BE2C (cell line): ENCODE measurements at regions not wholly inside any gene's neighbourhood (a gene's known extent, or its start where the extent isn't known, plus 50 kb on each side); places are given as distances from the start of the nearest gene placed in this dataset.

ENCODE experiments used
- DNase-seq: peaks from one replicate; pipeline ENCODE4 v3.0.0-alpha.2; 2020
- H3K27me3 ChIP-seq: fragments of 250-450 bp; sonication (Bioruptor Pico); 2 replicates; pipeline ENCODE4 v1.5.1; 2020; ENCODE audit warnings: mild to moderate bottlenecking
- H3K36me3 ChIP-seq: fragments of 250-450 bp; sonication (Bioruptor Pico); 2 replicates; pipeline ENCODE4 v1.5.1; 2020; ENCODE audit warnings: mild to moderate bottlenecking
- H3K4me1 ChIP-seq: fragments of 250-450 bp; sonication (Bioruptor Pico); 2 replicates; pipeline ENCODE4 v1.5.1; 2020
- H3K4me3 ChIP-seq: 2 replicates; pipeline ENCODE4 v1.5.1; 2011; ENCODE audit warnings: low read depth, low read length
- H3K9me3 ChIP-seq: fragments of 250-450 bp; sonication (Bioruptor Pico); 2 replicates; pipeline ENCODE4 v1.5.1; 2020
- TF ChIP-seq, protein P1 (sequence below): IDR thresholded peaks from 2 replicates; pipeline ENCODE4 v1.5.1; 2012; ENCODE audit warnings: mild to moderate bottlenecking, low read depth, low read length

DNA sequence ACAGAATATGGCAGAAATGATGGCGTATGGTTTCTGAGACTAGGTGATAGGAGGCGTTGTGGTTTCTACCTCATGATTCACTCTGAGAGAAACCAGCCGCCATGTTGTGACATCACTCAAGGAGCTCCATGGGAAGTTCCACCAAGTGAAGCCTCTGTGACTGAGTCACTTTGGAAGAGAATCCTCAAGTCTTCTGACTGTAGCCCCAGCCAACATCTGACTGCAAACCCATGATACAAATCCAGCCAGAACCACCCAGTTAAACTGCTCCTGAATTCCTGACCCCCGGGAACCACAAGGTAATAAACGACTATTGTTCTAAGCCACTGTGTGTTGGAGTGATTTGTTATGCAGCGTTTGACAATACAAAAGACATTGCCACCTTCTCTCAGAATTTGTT lies 91.1 kb upstream of the CARD11 start:
- peaks cover 3% of the 10 kb centered on the region; the same call in 1 of the 2 replicates for H3K27me3 ChIP-seq
- H3K36me3 ChIP-seq, result no peaks in the 10 kb centered on the region
- H3K4me1 ChIP-seq, result no peaks in the 10 kb centered on the region
- no peaks in the 10 kb centered on the region for H3K9me3 ChIP-seq
- no peak overlapping the region for H3K4me3 ChIP-seq
- no peak for DNase-seq
- TF ChIP-seq, protein P1, sequence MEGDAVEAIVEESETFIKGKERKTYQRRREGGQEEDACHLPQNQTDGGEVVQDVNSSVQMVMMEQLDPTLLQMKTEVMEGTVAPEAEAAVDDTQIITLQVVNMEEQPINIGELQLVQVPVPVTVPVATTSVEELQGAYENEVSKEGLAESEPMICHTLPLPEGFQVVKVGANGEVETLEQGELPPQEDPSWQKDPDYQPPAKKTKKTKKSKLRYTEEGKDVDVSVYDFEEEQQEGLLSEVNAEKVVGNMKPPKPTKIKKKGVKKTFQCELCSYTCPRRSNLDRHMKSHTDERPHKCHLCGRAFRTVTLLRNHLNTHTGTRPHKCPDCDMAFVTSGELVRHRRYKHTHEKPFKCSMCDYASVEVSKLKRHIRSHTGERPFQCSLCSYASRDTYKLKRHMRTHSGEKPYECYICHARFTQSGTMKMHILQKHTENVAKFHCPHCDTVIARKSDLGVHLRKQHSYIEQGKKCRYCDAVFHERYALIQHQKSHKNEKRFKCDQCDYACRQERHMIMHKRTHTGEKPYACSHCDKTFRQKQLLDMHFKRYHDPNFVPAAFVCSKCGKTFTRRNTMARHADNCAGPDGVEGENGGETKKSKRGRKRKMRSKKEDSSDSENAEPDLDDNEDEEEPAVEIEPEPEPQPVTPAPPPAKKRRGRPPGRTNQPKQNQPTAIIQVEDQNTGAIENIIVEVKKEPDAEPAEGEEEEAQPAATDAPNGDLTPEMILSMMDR, result no peak

DNA sequence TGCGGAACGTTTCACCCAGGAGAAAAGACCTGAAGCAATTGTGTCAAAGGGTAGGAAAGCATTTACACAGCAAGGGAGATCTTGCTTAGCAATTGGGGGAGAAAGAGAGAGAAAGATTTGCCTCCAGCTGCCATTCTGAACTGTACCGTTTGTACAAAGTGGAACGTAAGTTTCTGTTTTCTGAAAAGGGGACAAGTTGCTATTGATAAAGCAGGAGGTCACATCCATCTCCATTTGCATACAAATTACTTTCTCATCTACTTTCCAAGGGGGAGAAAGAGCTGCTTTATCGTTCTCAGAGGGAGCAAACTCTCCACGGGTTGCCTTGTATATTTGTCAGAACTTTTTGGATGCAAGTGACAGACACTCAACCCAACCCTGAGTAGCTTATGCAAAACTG lies 92.0 kb upstream of the CARD11 start:
- H3K4me1 ChIP-seq, result no peaks in the 10 kb centered on the region
- H3K4me3 ChIP-seq, result no peak overlapping the region
- H3K36me3 ChIP-seq, result no peaks in the 10 kb centered on the region
- no peaks in the 10 kb centered on the region for H3K9me3 ChIP-seq
- peaks cover 10% of the 10 kb centered on the region; the same call in 1 of the 2 replicates for H3K27me3 ChIP-seq
- TF ChIP-seq, protein P1, result no peak
- no peak for DNase-seq

DNA sequence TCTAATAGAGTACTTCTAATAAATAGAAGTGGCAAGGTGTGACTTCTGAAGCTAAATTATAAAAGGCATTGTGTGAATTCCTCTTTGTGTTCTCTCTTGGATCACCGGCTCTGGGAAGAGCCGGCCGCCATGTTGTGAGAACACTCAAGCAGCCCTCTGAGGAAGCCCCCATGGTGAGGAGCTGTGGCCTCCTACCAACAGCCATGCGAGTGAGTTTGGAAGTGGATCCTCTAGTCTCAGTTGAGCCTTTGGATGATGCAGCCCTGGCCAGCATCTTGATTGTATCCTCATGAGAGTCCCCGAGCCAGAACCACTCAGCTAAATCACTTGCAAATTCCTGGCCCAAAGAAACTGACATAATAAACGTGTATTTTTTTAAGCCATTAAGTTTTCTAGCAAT lies 94.5 kb upstream of the CARD11 start:
- Histone ChIP-seq H3K4me3 (no peak overlapping the region), H3K27me3 (peaks cover 10% of the 10 kb centered on the region; the same call in 1 of the 2 replicates), H3K9me3 (no peaks in the 10 kb centered on the region), H3K4me1 (no peaks in the 10 kb centered on the region), H3K36me3 (no peaks in the 10 kb centered on the region)
- TF ChIP-seq, protein P1, result no peak
- no peak for DNase-seq

DNA sequence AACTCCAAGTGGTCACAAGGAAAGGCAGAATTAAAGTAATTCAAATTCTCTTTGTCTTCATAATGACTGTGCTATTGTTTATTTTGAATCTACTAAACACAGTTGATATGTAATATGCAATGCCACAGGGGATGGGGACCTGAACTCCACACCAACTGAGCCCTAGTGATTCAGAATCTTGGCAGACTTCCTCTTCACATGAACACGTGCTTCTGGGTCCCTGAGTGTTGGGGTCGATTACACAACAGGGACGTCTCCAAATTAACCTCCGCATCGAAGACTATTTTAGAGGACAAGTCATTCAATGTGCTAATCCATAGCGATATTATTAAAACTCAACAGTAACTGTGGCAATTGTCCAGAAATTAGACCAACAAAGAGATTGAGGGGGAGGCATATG lies 95.3 kb upstream of the CARD11 start:
- Histone ChIP-seq H3K9me3 (no peaks in the 10 kb centered on the region), H3K36me3 (no peaks in the 10 kb centered on the region), H3K4me1 (no peaks in the 10 kb centered on the region), H3K4me3 (no peak overlapping the region), H3K27me3 (peaks cover 10% of the 10 kb centered on the region; the same call in 1 of the 2 replicates)
- TF ChIP-seq, protein P1, result no peak
- no peak for DNase-seq

DNA sequence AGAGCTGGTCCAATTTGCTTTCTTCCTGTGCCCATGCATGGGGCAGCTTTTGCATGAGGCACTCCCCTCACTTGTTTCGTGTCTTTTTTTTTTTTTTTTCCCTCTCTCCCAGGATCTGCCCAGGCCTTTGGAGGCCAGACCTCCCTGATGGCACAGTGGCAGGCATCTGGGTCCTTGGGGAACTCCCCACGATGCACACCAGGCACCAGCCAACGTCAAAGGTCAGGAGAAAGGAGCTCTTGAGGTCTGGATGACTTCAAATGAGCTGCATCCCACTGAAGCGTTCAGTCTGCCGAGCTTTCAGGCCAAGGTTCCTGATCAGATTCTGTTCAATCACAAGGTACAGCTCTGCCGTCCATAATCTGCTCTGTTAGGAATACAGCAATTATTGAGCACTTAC lies 97.2 kb upstream of the CARD11 start:
- Histone ChIP-seq H3K27me3 (peaks cover 10% of the 10 kb centered on the region; the same call in 1 of the 2 replicates), H3K4me1 (no peaks in the 10 kb centered on the region), H3K4me3 (no peak overlapping the region), H3K36me3 (no peaks in the 10 kb centered on the region), H3K9me3 (no peaks in the 10 kb centered on the region)
- DNase-seq, result no peak
- TF ChIP-seq, protein P1, result no peak

DNA sequence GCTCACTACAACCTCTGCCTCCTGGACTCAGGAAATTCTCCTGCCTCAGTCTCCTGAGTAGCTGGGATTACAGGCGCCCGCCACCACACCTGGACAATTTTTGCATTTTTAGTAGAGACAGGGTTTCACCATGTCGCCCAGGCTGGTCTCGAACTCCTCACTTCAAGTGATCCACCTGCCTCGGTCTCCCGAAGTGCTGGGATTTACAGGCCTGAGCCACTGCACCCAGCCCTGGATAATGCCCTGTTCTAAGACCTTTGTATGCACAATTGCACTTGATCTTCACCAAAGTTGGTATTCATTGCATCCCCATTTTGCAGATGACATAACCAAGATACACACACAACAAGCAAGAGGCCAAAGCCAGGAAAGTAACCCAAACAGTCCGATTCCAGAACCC lies 97.7 kb upstream of the CARD11 start:
- Histone ChIP-seq H3K9me3 (no peaks in the 10 kb centered on the region), H3K4me1 (no peaks in the 10 kb centered on the region), H3K27me3 (peaks cover 10% of the 10 kb centered on the region; the same call in 1 of the 2 replicates), H3K4me3 (no peak overlapping the region), H3K36me3 (no peaks in the 10 kb centered on the region)
- no peak for DNase-seq
- TF ChIP-seq, protein P1, result no peak
